GM12878 (cell line): ENCODE measurements at regions not wholly inside any gene's neighbourhood (a gene's known extent, or its start where the extent isn't known, plus 50 kb on each side); places are given as distances from the start of the nearest gene placed in this dataset.

Source experiments
- ATAC-seq: fragments of 200-7000 bp; cut with Tn5 transposase; 3 replicates; pipeline ENCODE4 v1.9.1; 2020; ENCODE audit warnings: mild to moderate bottlenecking, moderate library complexity
- BruUV-seq: library from RNA; stranded (reverse); fragments of 400-500 nt; replicated peaks from 2 replicates; lab custom pipeline; 2021; lab: Mats Ljungman, UMichigan
- CTCF ChIA-PET: fragments of 300-600 bp; sonication (Branson Sonifier 250); formaldehyde crosslinking; extraction: SDS; loops from one replicate; lab custom pipeline; 2021; ENCODE audit warnings: inconsistent platforms; lab: Yijun Ruan, JAX
- POLR2A ChIA-PET: fragments of 350-600 bp; formaldehyde crosslinking; extraction: SDS; loops from one replicate; lab custom pipeline; 2021; ENCODE audit warnings: inconsistent platforms; lab: Charles Lee
- RAD21 ChIA-PET: fragments of 300-600 bp; sonication (Branson Sonifier 250); formaldehyde crosslinking; loops from one replicate; lab custom pipeline; 2023; ENCODE audit warnings: antibody characterized with exemption; ENCODE audit not compliant: unreplicated experiment; lab: Charles Lee
- SMC1A ChIA-PET: fragments of 300-600 bp; sonication (Branson Sonifier 250); formaldehyde crosslinking; loops from one replicate; lab custom pipeline; 2023; ENCODE audit not compliant: unreplicated experiment, uncharacterized antibody; lab: Charles Lee
- DNase-seq: peaks from one replicate; pipeline ENCODE4 v3.0.0-alpha.2; 2011; ENCODE audit warnings: low read depth, low spot score
- FAIRE-seq: peaks from 3 replicates; lab custom pipeline; 2011; peaks lifted over from hg19 to GRCh38; lab: Jason Lieb, UNC
- H2AFZ ChIP-seq: 2 replicates; pipeline ENCODE4 v1.6.0; 2011; ENCODE audit warnings: low read depth, low read length, control low read depth; ENCODE audit not compliant: control insufficient read depth
- H3K27ac ChIP-seq: 2 replicates; pipeline ENCODE4 v1.5.1; 2011; ENCODE audit warnings: control low read depth; ENCODE audit not compliant: control insufficient read depth, insufficient read depth
- H3K27me3 ChIP-seq, 2 experiments: replicated peaks in 1 of 2; 2 replicates each; pipeline versions ENCODE4 v1.6.0 to v1.6.1; 2011; ENCODE audit warnings: low read length in 1 of 2; ENCODE audit not compliant: control insufficient read depth in 2 of 2, insufficient read depth in 2 of 2
- H3K36me3 ChIP-seq, 2 experiments: 2 replicates each; pipeline ENCODE4 v1.5.1; 2011; ENCODE audit warnings: low read length in 1 of 2; ENCODE audit not compliant: control insufficient read depth in 2 of 2, insufficient read depth in 2 of 2
- H3K4me1 ChIP-seq: 2 replicates; pipeline ENCODE4 v1.6.1; 2011; ENCODE audit warnings: mild to moderate bottlenecking, low read length, moderate library complexity, mixed read lengths; ENCODE audit not compliant: control insufficient read depth, insufficient read depth
- H3K4me2 ChIP-seq: 2 replicates; pipeline ENCODE4 v1.6.0; 2011; ENCODE audit warnings: control low read depth; ENCODE audit not compliant: control insufficient read depth, insufficient read depth
- H3K4me3 ChIP-seq: fragments of 200-600 bp; sonication (generic); 2 replicates; pipeline ENCODE4 v1.5.1; 2016
- H3K79me2 ChIP-seq: 2 replicates; pipeline ENCODE4 v1.6.0; 2011; ENCODE audit warnings: low read length; ENCODE audit not compliant: control insufficient read depth, insufficient read depth
- H3K9ac ChIP-seq: 2 replicates; pipeline ENCODE4 v1.8.0; 2011; ENCODE audit warnings: low read length, control low read depth, mixed read lengths; ENCODE audit not compliant: control insufficient read depth, insufficient read depth
- H3K9me3 ChIP-seq: replicated peaks from 3 replicates; pipeline ENCODE4 v1.5.1; 2011; ENCODE audit warnings: mild to moderate bottlenecking, low read length; ENCODE audit not compliant: control insufficient read depth, insufficient read depth
- H4K20me1 ChIP-seq: 2 replicates; pipeline ENCODE4 v1.6.0; 2011; ENCODE audit not compliant: control insufficient read depth, insufficient read depth
- DPF2 ChIP-seq: fragments of 450-650 bp; IDR thresholded peaks from 2 replicates; pipeline ENCODE4 v1.6.1; 2017; ENCODE audit warnings: mild to moderate bottlenecking
- PBX3 ChIP-seq: IDR thresholded peaks from 2 replicates; pipeline ENCODE4 v1.6.1; 2011; ENCODE audit warnings: mild to moderate bottlenecking, low read depth, low read length, moderate library complexity; ENCODE audit not compliant: insufficient replicate concordance
- YY1 ChIP-seq: IDR thresholded peaks from 2 replicates; pipeline ENCODE4 v1.6.1; 2011; ENCODE audit warnings: low read depth, mild to moderate bottlenecking, low read length
- WGBS: methylation state at CpG from one replicate; pipeline ENCODE4 v1.1.6; 2016; ENCODE audit warnings: low lambda C conversion rate; ENCODE audit not compliant: insufficient replicate concordance, insufficient coverage; ENCODE audit errors: missing lambda C conversion rate; 5-methylcytosine and 5-hydroxymethylcytosine counted together
- in situ Hi-C: fragments of 300-500 bp; cut with MboI; formaldehyde crosslinking; loops from 9 replicates; pipeline ENCODE4 v1.14.3; 2018; ENCODE audit warnings: mixed read lengths
- intact Hi-C: fragments of 100-400 bp; cut with micrococcal nuclease; formaldehyde crosslinking; loops from one replicate; pipeline ENCODE4 v1.14.2; 2022; ENCODE audit not compliant: unreplicated experiment

- ATAC-seq, result no peak; the same call in 2 of the 3 replicates
- no peak overlapping the region for H3K4me2 ChIP-seq
- FAIRE-seq, result no peak
These were observed 77.5 kb downstream of the PHLDA1 start for GRCh38 chr12:75954041-75954440.

GRCh38 chr12:75953312-75953906, 78.2 kb downstream of the PHLDA1 start:
- CTCF ChIA-PET, result no interaction called here
- BruUV-seq, result no TSS peak
- no peak for ATAC-seq

More at GRCh38 chr12:75954041-75954440, 77.5 kb downstream of the PHLDA1 start:
- Histone ChIP-seq H3K27ac (no peak overlapping the region), H2AFZ (no peak overlapping the region), H3K36me3 (no peaks in the 10 kb centered on the region), H3K27me3 (no peaks in the 10 kb centered on the region), H3K79me2 (no peaks in the 10 kb centered on the region), H3K9me3 (no peaks in the 10 kb centered on the region), H3K4me1 (no peaks in the 10 kb centered on the region), H4K20me1 (no peaks in the 10 kb centered on the region), H3K9ac (no peak overlapping the region), H3K4me3 (no peak overlapping the region)
- CTCF ChIA-PET, result no interaction called here
- WGBS, result 71% methylated on average over 3 of the region's 3 CpGs
- RAD21 ChIA-PET, result no interaction called here
- TF ChIP-seq PBX3, result no peak
- SMC1A ChIA-PET, result interaction anchor here (0.9 kb wide), 2 partner anchors 21 to 76 kb away, joined by 3 read pairs; no protein-coding TSS in a partner anchor
- in situ Hi-C loops, result no loop called here
- BruUV-seq, result no TSS peak
- intact Hi-C loops, result no loop called here
- POLR2A ChIA-PET, result no interaction called here
- DNase-seq, result no peak

More at GRCh38 chr12:75953312-75953906, 78.2 kb downstream of the PHLDA1 start:
- no peak overlapping the region for H2AFZ ChIP-seq
- ChIA-PET SMC1A (interaction anchor here (0.9 kb wide), 1 partner anchor 21 kb away, joined by 3 read pairs; no protein-coding TSS in a partner anchor), POLR2A (interaction anchor here (0.7 kb wide), 1 partner anchor 19 kb away, joined by 3 read pairs; no protein-coding TSS in a partner anchor), RAD21 (no interaction called here)
- H3K27me3 ChIP-seq, result no peaks in the 10 kb centered on the region
- no peaks in the 10 kb centered on the region for H3K9me3 ChIP-seq
- no peaks in the 10 kb centered on the region for H3K79me2 ChIP-seq
- intact Hi-C loops (no loop called here), in situ Hi-C loops (no loop called here)
- H3K27ac ChIP-seq, result no peak overlapping the region
- H3K36me3 ChIP-seq, result no peaks in the 10 kb centered on the region
- no peak overlapping the region for H3K9ac ChIP-seq
- WGBS, result 89% methylated on average over 5 of the region's 5 CpGs
- no peak overlapping the region for H3K4me3 ChIP-seq
- no peaks in the 10 kb centered on the region for H3K4me1 ChIP-seq
- no peak overlapping the region for H3K4me2 ChIP-seq
- TF ChIP-seq YY1 (no peak), DPF2 (no peak)
- DNase-seq (no peak), FAIRE-seq (no peak)
- H4K20me1 ChIP-seq, result no peaks in the 10 kb centered on the region
